Gastroesophageal sphincter (tissue), 3 donors: ENCODE measurements at regions not wholly inside any gene's neighbourhood (a gene's known extent, or its start where the extent isn't known, plus 50 kb on each side); places are given as distances from the start of the nearest gene placed in this dataset.

ENCODE experiments used
- EP300 ChIP-seq: sonication (generic); formaldehyde crosslinking; IDR thresholded peaks from one replicate; pipeline ENCODE4 v1.6.1; 2017; ENCODE audit warnings: antibody characterized with exemption, mild to moderate bottlenecking
- POLR2A ChIP-seq, 2 donors: fragments of 450-650 bp; IDR thresholded peaks; one replicate each; pipeline ENCODE4 v1.6.1; 2017; ENCODE audit warnings: antibody characterized with exemption in 2 of 2, mild to moderate bottlenecking in 2 of 2, moderate library complexity in 1 of 2
- POLR2AphosphoS5 ChIP-seq: sonication (generic); formaldehyde crosslinking; IDR thresholded peaks from one replicate; pipeline ENCODE4 v1.6.1; 2017; ENCODE audit warnings: antibody characterized with exemption
- TF ChIP-seq, protein P1 (sequence below), 4 experiments: fragments of 200-600 bp in 2 of 4; fragments of 450-650 bp in 2 of 4; sonication (generic) in 1 of 4; IDR thresholded peaks; one replicate each; pipeline ENCODE4 v1.5.1; 2017 to 2019; ENCODE audit warnings: antibody characterized with exemption in 4 of 4, mild to moderate bottlenecking in 2 of 4, moderate library complexity in 2 of 4

DNA sequence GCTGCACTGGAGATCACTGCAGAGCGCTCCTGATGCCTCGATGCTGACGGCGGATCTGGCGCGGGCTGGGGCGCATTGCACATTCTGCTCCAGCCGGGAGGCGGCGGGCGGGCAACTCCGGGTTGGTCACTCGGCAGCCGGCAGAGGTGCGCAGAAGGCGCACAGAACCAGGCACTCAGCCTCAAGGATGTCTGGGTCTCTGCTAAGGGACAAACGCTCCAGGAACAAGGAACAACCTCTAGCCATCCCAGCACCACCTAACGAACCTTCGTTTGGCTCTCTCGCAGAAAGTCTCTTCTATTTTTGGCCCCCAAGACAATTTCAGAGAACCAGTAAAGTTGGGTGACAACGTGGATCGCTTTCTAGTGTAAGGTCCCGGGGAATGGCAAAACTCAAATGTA is 254.6 kb downstream of the OTUD1 start:
- no peak for TF ChIP-seq POLR2AphosphoS5
- TF ChIP-seq, protein P1, sequence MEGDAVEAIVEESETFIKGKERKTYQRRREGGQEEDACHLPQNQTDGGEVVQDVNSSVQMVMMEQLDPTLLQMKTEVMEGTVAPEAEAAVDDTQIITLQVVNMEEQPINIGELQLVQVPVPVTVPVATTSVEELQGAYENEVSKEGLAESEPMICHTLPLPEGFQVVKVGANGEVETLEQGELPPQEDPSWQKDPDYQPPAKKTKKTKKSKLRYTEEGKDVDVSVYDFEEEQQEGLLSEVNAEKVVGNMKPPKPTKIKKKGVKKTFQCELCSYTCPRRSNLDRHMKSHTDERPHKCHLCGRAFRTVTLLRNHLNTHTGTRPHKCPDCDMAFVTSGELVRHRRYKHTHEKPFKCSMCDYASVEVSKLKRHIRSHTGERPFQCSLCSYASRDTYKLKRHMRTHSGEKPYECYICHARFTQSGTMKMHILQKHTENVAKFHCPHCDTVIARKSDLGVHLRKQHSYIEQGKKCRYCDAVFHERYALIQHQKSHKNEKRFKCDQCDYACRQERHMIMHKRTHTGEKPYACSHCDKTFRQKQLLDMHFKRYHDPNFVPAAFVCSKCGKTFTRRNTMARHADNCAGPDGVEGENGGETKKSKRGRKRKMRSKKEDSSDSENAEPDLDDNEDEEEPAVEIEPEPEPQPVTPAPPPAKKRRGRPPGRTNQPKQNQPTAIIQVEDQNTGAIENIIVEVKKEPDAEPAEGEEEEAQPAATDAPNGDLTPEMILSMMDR (IDR thresholded peaks at IDR 0.05) = no peak
- no peak for TF ChIP-seq POLR2A (IDR thresholded peaks at IDR 0.05)
- TF ChIP-seq EP300 = no peak
